RWPE1 (cell line): ENCODE measurements at regions not wholly inside any gene's neighbourhood (a gene's known extent, or its start where the extent isn't known, plus 50 kb on each side); places are given as distances from the start of the nearest gene placed in this dataset.

Experiments
- CTCF ChIA-PET: fragments of 350-600 bp; sonication (Branson Sonifier 250); formaldehyde crosslinking; extraction: SDS; loops from one replicate; lab custom pipeline; 2021; lab: Yijun Ruan, JAX
- POLR2A ChIA-PET: fragments of 400-600 bp; formaldehyde crosslinking; extraction: SDS; loops from one replicate; lab custom pipeline; 2020; ENCODE audit warnings: antibody characterized with exemption; ENCODE audit not compliant: low non-redundant PET; lab: Yijun Ruan, JAX
- DNase-seq: peaks from one replicate; pipeline ENCODE4 v3.0.0; 2012; ENCODE audit warnings: low spot score
- H3K27ac ChIP-seq: fragments of 450-650 bp; 2 replicates; pipeline ENCODE4 v1.5.1; 2017
- TF ChIP-seq, protein P1 (sequence below): fragments of 450-650 bp; conservative IDR thresholded peaks from 2 replicates; pipeline ENCODE4 v1.5.1; 2017; ENCODE audit warnings: low read depth, mild to moderate bottlenecking

DNA sequence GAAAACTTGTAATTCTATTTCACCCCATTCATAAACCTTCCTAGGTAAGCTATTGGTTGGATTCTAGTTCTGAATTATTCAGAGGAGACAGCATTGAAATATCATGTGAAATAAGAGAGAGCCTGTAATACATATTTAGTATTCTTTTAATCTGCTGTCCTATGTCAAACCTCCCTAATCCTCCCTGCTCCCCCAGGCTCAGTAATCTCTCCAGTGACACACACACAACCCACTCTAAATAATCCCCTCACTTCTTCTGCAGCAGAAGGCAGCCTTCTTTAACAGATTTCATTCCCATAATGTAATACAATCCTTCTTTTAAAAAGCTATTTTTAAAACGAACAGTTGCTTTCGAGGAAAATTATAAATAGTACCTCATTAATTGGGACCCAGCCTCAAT, 639.7 kb upstream of the AUTS2 start:
- TF ChIP-seq, protein P1, sequence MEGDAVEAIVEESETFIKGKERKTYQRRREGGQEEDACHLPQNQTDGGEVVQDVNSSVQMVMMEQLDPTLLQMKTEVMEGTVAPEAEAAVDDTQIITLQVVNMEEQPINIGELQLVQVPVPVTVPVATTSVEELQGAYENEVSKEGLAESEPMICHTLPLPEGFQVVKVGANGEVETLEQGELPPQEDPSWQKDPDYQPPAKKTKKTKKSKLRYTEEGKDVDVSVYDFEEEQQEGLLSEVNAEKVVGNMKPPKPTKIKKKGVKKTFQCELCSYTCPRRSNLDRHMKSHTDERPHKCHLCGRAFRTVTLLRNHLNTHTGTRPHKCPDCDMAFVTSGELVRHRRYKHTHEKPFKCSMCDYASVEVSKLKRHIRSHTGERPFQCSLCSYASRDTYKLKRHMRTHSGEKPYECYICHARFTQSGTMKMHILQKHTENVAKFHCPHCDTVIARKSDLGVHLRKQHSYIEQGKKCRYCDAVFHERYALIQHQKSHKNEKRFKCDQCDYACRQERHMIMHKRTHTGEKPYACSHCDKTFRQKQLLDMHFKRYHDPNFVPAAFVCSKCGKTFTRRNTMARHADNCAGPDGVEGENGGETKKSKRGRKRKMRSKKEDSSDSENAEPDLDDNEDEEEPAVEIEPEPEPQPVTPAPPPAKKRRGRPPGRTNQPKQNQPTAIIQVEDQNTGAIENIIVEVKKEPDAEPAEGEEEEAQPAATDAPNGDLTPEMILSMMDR = no peak
- no peak for DNase-seq
- CTCF ChIA-PET = no interaction called here

DNA sequence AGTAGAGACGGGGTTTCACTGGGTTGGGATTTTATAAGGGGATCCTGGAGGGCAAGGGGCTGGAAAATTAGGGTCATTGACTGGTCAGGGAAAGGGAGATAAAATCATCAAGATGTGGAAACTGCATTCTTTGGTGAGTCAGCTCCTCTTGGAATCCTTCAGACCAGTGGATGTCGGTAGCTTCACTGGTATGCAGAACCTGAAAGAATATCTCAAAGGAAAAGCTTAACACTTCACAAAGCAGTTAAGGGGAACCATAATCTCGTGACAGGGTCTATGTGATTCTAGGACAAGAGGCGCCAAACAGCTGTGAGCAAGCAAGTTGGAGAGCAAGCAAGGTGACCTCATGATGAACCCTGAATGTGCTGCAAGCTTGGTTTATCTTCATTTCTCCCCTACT, 634.7 kb upstream of the AUTS2 start:
- TF ChIP-seq, protein P1 = no peak
- ChIA-PET POLR2A (no interaction called here), CTCF (interaction anchor here (0.5 kb wide), 1 partner anchor 922 kb away, joined by 3 read pairs; no protein-coding TSS in a partner anchor)
- no peak overlapping the region for H3K27ac ChIP-seq
- DNase-seq = no peak

More for the DNA sequence above, 639.7 kb upstream of the AUTS2 start:
- POLR2A ChIA-PET = no interaction called here
- H3K27ac ChIP-seq = no peak overlapping the region

DNA sequence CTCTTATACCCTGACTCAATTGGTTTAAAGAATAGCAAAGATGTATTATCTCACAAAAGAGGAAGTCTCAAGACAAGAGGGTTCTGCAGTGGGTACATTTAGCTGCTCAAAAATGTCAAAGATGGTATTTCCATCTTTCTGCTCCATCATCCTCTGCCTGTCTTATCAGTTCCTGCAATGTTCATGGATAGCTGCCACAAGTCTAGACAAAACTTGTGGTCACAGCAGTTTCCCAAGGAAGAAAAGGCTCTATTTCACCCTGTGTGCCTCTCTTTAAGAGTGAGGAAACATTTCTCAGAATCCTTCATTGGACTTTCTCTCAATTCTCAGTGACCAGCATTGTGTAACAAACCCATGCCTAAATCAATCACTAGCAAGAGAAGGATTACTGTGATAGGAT, 634.2 kb upstream of the AUTS2 start:
- POLR2A ChIA-PET = no interaction called here

DNA sequence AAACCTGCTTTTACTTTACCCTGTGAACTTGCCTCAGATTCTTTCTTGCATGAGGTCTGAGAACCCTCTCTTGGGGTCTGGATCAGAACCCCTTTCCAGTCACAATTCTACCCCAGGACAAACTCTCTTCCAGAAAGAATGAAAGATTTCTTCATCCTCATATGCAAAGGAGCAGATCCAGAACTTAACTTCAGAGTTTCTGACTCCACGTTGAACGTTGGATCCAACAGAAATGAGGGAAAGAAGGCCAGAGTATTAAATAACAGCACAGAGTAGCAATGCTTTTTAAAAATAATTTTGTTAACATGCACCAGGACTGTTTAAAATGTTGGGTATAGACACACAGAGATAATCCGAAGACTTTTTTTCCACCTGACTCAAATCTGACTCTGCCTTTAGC, 632.9 kb upstream of the AUTS2 start:
- ChIA-PET CTCF (no interaction called here), POLR2A (no interaction called here)
- DNase-seq = no peak
- no peak overlapping the region for H3K27ac ChIP-seq
- TF ChIP-seq, protein P1 = no peak

More for the DNA sequence above, 634.2 kb upstream of the AUTS2 start:
- TF ChIP-seq, protein P1 = no peak
- DNase-seq = no peak
- H3K27ac ChIP-seq = no peak overlapping the region
- CTCF ChIA-PET = interaction anchor here (0.5 kb wide), 1 partner anchor 921 kb away, joined by 3 read pairs; no protein-coding TSS in a partner anchor

DNA sequence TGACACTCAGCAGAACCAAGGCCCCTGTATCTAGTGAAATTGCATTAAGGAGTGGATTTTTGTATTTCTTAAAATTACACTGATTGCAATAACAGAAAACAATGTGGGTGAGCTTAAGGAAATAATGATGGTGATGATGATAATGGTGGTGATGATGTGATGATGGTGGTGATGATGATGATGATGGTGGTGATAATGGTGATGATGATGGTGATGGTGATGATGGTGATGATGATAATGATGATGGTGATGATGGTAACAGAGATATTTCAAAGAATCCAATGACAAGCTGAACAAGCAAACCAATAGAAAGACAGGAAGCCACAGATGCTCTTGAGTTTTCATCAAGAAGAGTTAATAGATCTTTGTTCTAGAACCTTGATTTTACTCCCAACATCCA, 630.7 kb upstream of the AUTS2 start:
- POLR2A ChIA-PET = no interaction called here
- no peak for DNase-seq
- TF ChIP-seq, protein P1 = no peak
- CTCF ChIA-PET = no interaction called here
- H3K27ac ChIP-seq = no peak overlapping the region

DNA sequence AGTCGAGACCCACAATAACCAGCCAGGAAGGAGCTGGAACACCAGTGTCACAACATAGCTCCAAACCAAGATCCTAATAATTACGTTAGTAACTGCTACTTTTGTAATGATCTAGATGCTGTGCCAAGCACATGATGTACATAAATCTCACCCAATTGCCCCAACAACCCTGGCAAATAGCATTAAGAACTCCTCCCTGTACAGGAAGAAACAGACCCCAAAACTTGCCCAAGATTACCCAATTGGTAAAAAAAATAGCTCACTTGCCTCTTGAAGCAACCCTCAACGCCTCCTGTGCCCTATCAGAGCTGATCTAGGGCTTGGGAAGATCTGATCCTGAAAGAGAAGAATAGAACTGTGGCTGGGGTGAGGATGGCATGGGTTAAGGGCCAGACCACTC, 628.7 kb upstream of the AUTS2 start:
- TF ChIP-seq, protein P1 = no peak
- DNase-seq = no peak
- H3K27ac ChIP-seq = no peak overlapping the region
- ChIA-PET POLR2A (no interaction called here), CTCF (no interaction called here)
